ENCODE measurements at regions not wholly inside any gene's neighbourhood (a gene's known extent, or its start where the extent isn't known, plus 50 kb on each side); places are given as distances from the start of the nearest gene placed in this dataset.

DNA sequence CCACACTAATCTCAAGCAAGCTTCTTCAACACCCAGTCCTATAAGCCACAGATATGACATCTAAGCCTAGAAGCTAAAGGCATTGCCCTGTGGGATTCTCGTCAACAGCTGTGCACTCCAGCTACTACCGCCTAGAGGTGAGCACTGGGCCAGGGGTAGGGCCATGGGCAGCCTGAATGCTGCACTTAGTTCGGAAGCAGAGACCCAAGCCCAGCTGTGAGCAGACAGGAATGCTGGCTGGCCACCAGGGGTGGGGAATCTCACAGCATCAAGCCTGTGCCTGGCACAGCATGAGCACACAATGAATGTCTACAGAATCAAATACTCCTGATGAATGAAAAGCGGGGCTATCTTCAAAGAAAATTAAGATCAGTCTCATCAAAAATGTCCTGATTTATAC is 167.5 kb upstream of the UBL3 start:
- H3K4me1 Mint-ChIP-seq = peaks cover 56% of the 10 kb centered on the region
- H3K4me3 Mint-ChIP-seq = no peak overlapping the region
- no peak for TF ChIP-seq EMX1 (CRISPR knock-in tag; IDR thresholded peaks at IDR 0.05)
- TF ChIP-seq SMAD4 (CRISPR knock-in tag; IDR thresholded peaks at IDR 0.05) = no peak
- TF ChIP-seq ZNF671 (CRISPR knock-in tag; IDR thresholded peaks at IDR 0.05) = no peak
- TF ChIP-seq GABPB1 (CRISPR knock-in tag; IDR thresholded peaks at IDR 0.05) = no peak
- TF ChIP-seq NFATC4 (CRISPR knock-in tag; IDR thresholded peaks at IDR 0.05) = no peak
- TF ChIP-seq, protein P1, sequence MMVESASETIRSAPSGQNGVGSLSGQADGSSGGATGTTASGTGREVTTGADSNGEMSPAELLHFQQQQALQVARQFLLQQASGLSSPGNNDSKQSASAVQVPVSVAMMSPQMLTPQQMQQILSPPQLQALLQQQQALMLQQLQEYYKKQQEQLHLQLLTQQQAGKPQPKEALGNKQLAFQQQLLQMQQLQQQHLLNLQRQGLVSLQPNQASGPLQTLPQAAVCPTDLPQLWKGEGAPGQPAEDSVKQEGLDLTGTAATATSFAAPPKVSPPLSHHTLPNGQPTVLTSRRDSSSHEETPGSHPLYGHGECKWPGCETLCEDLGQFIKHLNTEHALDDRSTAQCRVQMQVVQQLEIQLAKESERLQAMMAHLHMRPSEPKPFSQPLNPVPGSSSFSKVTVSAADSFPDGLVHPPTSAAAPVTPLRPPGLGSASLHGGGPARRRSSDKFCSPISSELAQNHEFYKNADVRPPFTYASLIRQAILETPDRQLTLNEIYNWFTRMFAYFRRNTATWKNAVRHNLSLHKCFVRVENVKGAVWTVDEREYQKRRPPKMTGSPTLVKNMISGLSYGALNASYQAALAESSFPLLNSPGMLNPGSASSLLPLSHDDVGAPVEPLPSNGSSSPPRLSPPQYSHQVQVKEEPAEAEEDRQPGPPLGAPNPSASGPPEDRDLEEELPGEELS (CRISPR knock-in tag; IDR thresholded peaks at IDR 0.05) = no peak
- no peak for TF ChIP-seq ZNF423 (CRISPR knock-in tag; IDR thresholded peaks at IDR 0.05)
- no peak for TF ChIP-seq FOXP1 (CRISPR knock-in tag; IDR thresholded peaks at IDR 0.05; ENCODE audit: borderline replicate concordance)
- TF ChIP-seq NFE2L1 (CRISPR knock-in tag; IDR thresholded peaks at IDR 0.05) = no peak
- no peak for TF ChIP-seq IRF2 (CRISPR knock-in tag; IDR thresholded peaks at IDR 0.05; ENCODE audit: borderline replicate concordance, low read depth)
- TF ChIP-seq, protein P2, sequence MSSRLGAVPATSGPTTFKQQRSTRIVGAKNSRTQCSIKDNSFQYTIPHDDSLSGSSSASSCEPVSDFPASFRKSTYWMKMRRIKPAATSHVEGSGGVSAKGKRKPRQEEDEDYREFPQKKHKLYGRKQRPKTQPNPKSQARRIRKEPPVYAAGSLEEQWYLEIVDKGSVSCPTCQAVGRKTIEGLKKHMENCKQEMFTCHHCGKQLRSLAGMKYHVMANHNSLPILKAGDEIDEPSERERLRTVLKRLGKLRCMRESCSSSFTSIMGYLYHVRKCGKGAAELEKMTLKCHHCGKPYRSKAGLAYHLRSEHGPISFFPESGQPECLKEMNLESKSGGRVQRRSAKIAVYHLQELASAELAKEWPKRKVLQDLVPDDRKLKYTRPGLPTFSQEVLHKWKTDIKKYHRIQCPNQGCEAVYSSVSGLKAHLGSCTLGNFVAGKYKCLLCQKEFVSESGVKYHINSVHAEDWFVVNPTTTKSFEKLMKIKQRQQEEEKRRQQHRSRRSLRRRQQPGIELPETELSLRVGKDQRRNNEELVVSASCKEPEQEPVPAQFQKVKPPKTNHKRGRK (CRISPR knock-in tag; IDR thresholded peaks at IDR 0.05; ENCODE audit: borderline replicate concordance) = no peak
- TF ChIP-seq ZNF317 (CRISPR knock-in tag; IDR thresholded peaks at IDR 0.05; ENCODE audit: borderline replicate concordance, low read depth) = no peak
- TF ChIP-seq, protein P3, sequence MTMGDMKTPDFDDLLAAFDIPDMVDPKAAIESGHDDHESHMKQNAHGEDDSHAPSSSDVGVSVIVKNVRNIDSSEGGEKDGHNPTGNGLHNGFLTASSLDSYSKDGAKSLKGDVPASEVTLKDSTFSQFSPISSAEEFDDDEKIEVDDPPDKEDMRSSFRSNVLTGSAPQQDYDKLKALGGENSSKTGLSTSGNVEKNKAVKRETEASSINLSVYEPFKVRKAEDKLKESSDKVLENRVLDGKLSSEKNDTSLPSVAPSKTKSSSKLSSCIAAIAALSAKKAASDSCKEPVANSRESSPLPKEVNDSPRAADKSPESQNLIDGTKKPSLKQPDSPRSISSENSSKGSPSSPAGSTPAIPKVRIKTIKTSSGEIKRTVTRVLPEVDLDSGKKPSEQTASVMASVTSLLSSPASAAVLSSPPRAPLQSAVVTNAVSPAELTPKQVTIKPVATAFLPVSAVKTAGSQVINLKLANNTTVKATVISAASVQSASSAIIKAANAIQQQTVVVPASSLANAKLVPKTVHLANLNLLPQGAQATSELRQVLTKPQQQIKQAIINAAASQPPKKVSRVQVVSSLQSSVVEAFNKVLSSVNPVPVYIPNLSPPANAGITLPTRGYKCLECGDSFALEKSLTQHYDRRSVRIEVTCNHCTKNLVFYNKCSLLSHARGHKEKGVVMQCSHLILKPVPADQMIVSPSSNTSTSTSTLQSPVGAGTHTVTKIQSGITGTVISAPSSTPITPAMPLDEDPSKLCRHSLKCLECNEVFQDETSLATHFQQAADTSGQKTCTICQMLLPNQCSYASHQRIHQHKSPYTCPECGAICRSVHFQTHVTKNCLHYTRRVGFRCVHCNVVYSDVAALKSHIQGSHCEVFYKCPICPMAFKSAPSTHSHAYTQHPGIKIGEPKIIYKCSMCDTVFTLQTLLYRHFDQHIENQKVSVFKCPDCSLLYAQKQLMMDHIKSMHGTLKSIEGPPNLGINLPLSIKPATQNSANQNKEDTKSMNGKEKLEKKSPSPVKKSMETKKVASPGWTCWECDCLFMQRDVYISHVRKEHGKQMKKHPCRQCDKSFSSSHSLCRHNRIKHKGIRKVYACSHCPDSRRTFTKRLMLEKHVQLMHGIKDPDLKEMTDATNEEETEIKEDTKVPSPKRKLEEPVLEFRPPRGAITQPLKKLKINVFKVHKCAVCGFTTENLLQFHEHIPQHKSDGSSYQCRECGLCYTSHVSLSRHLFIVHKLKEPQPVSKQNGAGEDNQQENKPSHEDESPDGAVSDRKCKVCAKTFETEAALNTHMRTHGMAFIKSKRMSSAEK (CRISPR knock-in tag; IDR thresholded peaks at IDR 0.05; ENCODE audit: borderline replicate concordance) = no peak
- CTCF ChIA-PET = interaction anchor here (1.0 to 5.2 kb wide), 7 partner anchors 10 to 247 kb away, joined by 3 to 33 read pairs (median 4); no protein-coding TSS in a partner anchor
- H3K9me3 Mint-ChIP-seq = no peaks in the 10 kb centered on the region; the same call in 1 of the 2 replicates
- peaks cover 2% of the 10 kb centered on the region; the same call in 1 of the 2 replicates for H3K36me3 Mint-ChIP-seq
- H3K27ac Mint-ChIP-seq = 0 out of 2 replicates have a peak overlapping the region, but pooled peaks have one; percentile 57
- ATAC-seq (peak; percentile 87), DNase-seq (ENCODE audit: low spot score) (peak; percentile 51)
- H3K27me3 Mint-ChIP-seq (ENCODE audit: low read depth) = no peaks in the 10 kb centered on the region; the same call in 1 of the 2 replicates
- POLR2A ChIA-PET = no interaction called here

DNA sequence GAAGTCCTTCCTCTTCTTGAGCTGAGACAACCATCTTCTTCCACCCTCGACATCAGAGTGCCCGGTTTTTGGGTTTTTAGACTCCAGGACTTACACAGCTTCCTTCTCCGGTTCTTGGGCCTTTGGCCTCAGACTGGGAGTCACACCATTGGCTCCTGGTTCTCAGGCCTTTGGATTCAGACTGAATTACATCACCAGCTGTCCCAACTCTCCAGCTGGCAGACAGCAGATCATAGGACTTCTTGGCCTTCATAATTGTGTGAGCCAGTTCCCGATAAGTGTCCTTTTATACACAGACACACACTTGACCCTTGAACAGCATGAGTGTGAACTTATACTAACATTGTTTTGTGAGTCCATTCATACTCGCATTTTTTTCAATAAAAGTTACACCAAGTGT is 166.0 kb upstream of the UBL3 start:
- DNase-seq (ENCODE audit: low spot score) (no peak), ATAC-seq (no peak)
- ChIA-PET POLR2A (no interaction called here), CTCF (no interaction called here)
- Mint-ChIP-seq H3K27ac (no peak overlapping the region), H3K27me3 (ENCODE audit: low read depth) (no peaks in the 10 kb centered on the region; the same call in 1 of the 2 replicates), H3K9me3 (peaks cover 6% of the 10 kb centered on the region; the same call in 1 of the 2 replicates), H3K4me1 (peaks cover 52% of the 10 kb centered on the region), H3K36me3 (peaks cover 2% of the 10 kb centered on the region; the same call in 1 of the 2 replicates), H3K4me3 (no peak overlapping the region)
- no peak for TF ChIP-seq PRRX2 (CRISPR knock-in tag; IDR thresholded peaks at IDR 0.05)
- TF ChIP-seq, protein P4, sequence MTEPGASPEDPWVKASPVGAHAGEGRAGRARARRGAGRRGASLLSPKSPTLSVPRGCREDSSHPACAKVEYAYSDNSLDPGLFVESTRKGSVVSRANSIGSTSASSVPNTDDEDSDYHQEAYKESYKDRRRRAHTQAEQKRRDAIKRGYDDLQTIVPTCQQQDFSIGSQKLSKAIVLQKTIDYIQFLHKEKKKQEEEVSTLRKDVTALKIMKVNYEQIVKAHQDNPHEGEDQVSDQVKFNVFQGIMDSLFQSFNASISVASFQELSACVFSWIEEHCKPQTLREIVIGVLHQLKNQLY (CRISPR knock-in tag; IDR thresholded peaks at IDR 0.05) = no peak
- TF ChIP-seq, protein P5, sequence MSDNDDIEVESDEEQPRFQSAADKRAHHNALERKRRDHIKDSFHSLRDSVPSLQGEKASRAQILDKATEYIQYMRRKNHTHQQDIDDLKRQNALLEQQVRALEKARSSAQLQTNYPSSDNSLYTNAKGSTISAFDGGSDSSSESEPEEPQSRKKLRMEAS (CRISPR knock-in tag; IDR thresholded peaks at IDR 0.05) = no peak
- no peak for TF ChIP-seq TP53 (CRISPR knock-in tag; IDR thresholded peaks at IDR 0.05)
- no peak for TF ChIP-seq ELF4 (CRISPR knock-in tag; IDR thresholded peaks at IDR 0.05; ENCODE audit: low read depth)
- TF ChIP-seq ATF1 (CRISPR knock-in tag; IDR thresholded peaks at IDR 0.05) = no peak
- TF ChIP-seq, protein P6, sequence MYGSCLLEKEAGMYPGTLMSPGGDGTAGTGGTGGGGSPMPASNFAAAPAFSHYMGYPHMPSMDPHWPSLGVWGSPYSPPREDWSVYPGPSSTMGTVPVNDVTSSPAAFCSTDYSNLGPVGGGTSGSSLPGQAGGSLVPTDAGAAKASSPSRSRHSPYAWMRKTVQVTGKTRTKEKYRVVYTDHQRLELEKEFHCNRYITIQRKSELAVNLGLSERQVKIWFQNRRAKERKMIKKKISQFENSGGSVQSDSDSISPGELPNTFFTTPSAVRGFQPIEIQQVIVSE (CRISPR knock-in tag; IDR thresholded peaks at IDR 0.05; ENCODE audit: borderline replicate concordance) = no peak
- TF ChIP-seq, protein P7, sequence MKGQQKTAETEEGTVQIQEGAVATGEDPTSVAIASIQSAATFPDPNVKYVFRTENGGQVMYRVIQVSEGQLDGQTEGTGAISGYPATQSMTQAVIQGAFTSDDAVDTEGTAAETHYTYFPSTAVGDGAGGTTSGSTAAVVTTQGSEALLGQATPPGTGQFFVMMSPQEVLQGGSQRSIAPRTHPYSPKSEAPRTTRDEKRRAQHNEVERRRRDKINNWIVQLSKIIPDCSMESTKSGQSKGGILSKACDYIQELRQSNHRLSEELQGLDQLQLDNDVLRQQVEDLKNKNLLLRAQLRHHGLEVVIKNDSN (CRISPR knock-in tag; IDR thresholded peaks at IDR 0.05) = no peak
- no peak for TF ChIP-seq ZNF317 (CRISPR knock-in tag; IDR thresholded peaks at IDR 0.05; ENCODE audit: borderline replicate concordance, low read depth)
- TF ChIP-seq HMGA2 (CRISPR knock-in tag; IDR thresholded peaks at IDR 0.05) = no peak
